Breast epithelium (tissue), 4 donors: ENCODE measurements at regions not wholly inside any gene's neighbourhood (a gene's known extent, or its start where the extent isn't known, plus 50 kb on each side); places are given as distances from the start of the nearest gene placed in this dataset.

ENCODE experiments used
- DNase-seq, 2 donors: peaks; one replicate each; pipeline ENCODE4 v3.0.0-alpha.2; 2019; ENCODE audit warnings: low spot score in 2 of 2
- H3K27ac ChIP-seq, 2 donors: fragments of 200-600 bp; sonication (generic) in 1 of 2; one replicate each; pipeline ENCODE4 v1.5.1; 2016 to 2019; ENCODE audit warnings: mild to moderate bottlenecking in 1 of 2
- H3K27me3 ChIP-seq, 2 donors: fragments of 200-600 bp; sonication (generic) in 1 of 2; one replicate each; pipeline versions ENCODE4 v1.5.1 to v1.6.0; 2017 to 2019; ENCODE audit warnings: control low read depth in 1 of 2, mild to moderate bottlenecking in 1 of 2
- H3K36me3 ChIP-seq: fragments of 200-600 bp; one replicate; pipeline ENCODE4 v1.5.1; 2019
- H3K4me1 ChIP-seq, 2 donors: fragments of 200-600 bp; sonication (generic); one replicate each; pipeline ENCODE4 v1.5.1; 2016 to 2019; ENCODE audit warnings: control low read depth in 1 of 2
- H3K4me3 ChIP-seq, 3 donors: fragments of 200-600 bp; sonication (generic); 1 replicate in 2 of 3; 2 replicates in 1 of 3; pipeline ENCODE4 v1.5.1; 2016 to 2019; ENCODE audit warnings: mild to moderate bottlenecking in 3 of 3, moderate library complexity in 2 of 3
- H3K9me3 ChIP-seq, 2 donors: fragments of 200-600 bp; sonication (generic) in 1 of 2; one replicate each; pipeline ENCODE4 v1.5.1; 2016 to 2019; ENCODE audit warnings: control low read depth in 1 of 2
- POLR2A ChIP-seq: fragments of 450-650 bp; IDR thresholded peaks from one replicate; pipeline ENCODE4 v1.6.1; 2016; ENCODE audit warnings: antibody characterized with exemption, mild to moderate bottlenecking, moderate library complexity
- POLR2AphosphoS5 ChIP-seq, 3 donors: sonication (generic); formaldehyde crosslinking; IDR thresholded peaks; one replicate each; pipeline ENCODE4 v1.6.1; 2017; ENCODE audit warnings: antibody characterized with exemption in 3 of 3
- intact Hi-C: fragments of 100-400 bp; cut with DNase I; formaldehyde crosslinking; loops from one replicate; pipeline ENCODE4 v1.15.1; 2023; ENCODE audit warnings: low total_unique reads
- TF ChIP-seq, protein P1 (sequence below), 3 donors: fragments of 450-650 bp; IDR thresholded peaks; one replicate each; pipeline ENCODE4 v1.5.1; 2016 to 2017; ENCODE audit warnings: antibody characterized with exemption in 3 of 3, mild to moderate bottlenecking in 3 of 3, moderate library complexity in 3 of 3

DNA sequence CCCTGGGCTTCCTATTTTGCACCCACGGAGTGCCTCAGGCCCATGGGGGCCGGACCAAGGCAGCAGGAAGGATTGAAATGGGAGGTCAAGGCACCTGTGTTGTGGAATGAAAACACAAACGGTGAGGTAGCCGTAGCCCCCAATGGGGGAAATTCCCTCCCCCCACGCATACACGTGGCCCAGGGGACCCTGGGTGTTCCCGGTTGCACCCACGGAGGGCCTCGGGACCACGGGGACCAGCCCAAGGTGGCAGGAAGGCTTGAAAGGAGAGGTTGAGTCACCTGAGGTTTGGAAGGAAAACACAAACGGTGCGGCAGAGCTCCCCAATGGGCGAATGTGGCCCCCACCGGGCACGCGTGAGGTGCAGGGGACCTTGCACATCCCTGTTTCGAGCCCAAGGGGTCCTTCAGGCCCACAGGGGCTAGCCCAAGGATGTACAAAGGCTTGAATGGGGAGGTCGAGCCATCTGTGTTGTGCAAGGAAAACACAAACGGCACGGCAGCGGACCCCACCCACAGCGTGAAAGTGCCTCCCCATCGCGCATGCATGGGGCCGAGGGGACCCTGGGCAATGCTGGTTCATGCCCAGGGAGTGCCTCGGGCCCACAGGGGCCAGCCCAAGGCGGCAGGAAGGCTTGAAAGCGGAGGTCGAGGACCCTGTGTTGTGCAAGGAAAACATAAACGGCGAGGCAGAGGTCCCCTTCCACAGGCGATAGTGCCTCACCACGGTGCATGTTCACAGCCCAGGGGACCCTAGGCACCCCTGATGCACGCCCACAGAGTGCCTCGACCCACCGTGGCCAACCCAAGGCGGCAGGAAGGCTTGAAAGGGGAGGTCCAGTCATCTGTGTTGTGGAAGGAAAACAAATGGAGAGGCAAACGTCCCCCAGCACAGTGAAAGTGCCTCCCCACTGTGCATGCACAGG is 376.7 kb downstream of the ALG10 start:
- H3K4me1 ChIP-seq: no peaks in the 10 kb centered on the region
- H3K27ac ChIP-seq: no peak overlapping the region
- TF ChIP-seq POLR2AphosphoS5 (IDR thresholded peaks at IDR 0.05) (no peak), POLR2A (no peak)
- TF ChIP-seq, protein P1, sequence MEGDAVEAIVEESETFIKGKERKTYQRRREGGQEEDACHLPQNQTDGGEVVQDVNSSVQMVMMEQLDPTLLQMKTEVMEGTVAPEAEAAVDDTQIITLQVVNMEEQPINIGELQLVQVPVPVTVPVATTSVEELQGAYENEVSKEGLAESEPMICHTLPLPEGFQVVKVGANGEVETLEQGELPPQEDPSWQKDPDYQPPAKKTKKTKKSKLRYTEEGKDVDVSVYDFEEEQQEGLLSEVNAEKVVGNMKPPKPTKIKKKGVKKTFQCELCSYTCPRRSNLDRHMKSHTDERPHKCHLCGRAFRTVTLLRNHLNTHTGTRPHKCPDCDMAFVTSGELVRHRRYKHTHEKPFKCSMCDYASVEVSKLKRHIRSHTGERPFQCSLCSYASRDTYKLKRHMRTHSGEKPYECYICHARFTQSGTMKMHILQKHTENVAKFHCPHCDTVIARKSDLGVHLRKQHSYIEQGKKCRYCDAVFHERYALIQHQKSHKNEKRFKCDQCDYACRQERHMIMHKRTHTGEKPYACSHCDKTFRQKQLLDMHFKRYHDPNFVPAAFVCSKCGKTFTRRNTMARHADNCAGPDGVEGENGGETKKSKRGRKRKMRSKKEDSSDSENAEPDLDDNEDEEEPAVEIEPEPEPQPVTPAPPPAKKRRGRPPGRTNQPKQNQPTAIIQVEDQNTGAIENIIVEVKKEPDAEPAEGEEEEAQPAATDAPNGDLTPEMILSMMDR (IDR thresholded peaks at IDR 0.05): no peak
- peaks cover 97 to 100% of the 10 kb centered on the region in 2 donors for H3K9me3 ChIP-seq
- DNase-seq: peak; percentile 10 to 27
- H3K27me3 ChIP-seq: no peaks in the 10 kb centered on the region
- H3K4me3 ChIP-seq: no peak overlapping the region
- intact Hi-C loops: loop anchor here (1.0 kb wide), 1 partner anchor 16 kb away; no protein-coding TSS in a partner anchor
- H3K36me3 ChIP-seq: no peaks in the 10 kb centered on the region

DNA sequence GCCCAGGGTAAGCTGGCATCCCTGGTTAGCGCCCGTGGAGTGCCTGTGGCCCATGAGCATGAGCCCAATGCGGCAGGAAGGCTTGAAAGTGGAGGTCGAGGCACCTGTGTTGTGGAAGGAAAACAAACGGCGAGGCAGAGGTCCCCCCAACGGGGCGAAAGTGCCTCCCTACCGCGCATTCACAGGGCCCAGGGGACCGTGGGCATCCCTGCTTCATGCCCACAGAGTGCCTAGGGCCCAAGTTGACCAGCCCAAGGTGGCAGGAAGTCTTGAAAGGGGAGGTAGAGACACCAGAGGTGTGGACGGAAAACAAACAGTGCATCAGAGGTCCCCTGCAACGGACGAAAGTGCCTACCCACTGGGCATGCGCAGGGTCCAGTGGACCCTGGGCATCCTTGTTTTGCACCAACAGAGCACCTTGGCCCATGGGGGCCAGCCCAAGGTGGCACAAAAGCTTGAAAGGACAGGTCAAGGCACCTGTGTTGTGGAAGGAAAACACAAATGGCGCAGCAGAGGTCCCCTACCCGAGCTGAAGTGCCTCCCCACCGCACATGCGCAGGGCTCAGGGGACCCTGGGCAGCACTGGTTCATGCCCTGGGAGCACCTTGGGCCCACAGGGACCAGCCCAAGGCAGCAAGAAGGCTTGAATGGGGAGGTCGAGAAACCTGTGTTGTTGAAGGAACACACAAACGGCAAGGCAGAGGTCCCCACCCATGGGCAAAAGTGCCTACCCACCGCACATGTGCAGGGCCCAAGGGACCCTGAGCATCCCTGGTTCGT is 377.5 kb downstream of the ALG10 start:
- no peaks in the 10 kb centered on the region for H3K4me1 ChIP-seq
- H3K4me3 ChIP-seq: no peak overlapping the region
- no peaks in the 10 kb centered on the region for H3K36me3 ChIP-seq
- no peak overlapping the region for H3K27ac ChIP-seq
- DNase-seq: peak in 1 of 2 donors; percentile 46
- no peaks in the 10 kb centered on the region for H3K27me3 ChIP-seq
- H3K9me3 ChIP-seq: peaks cover 97 to 100% of the 10 kb centered on the region in 2 donors
- TF ChIP-seq, protein P1 (IDR thresholded peaks at IDR 0.05): no peak
- TF ChIP-seq POLR2AphosphoS5 (IDR thresholded peaks at IDR 0.05) (no peak), POLR2A (no peak)
- intact Hi-C loops: loop anchor here (1.0 kb wide), 1 partner anchor 15 kb away; no protein-coding TSS in a partner anchor

DNA sequence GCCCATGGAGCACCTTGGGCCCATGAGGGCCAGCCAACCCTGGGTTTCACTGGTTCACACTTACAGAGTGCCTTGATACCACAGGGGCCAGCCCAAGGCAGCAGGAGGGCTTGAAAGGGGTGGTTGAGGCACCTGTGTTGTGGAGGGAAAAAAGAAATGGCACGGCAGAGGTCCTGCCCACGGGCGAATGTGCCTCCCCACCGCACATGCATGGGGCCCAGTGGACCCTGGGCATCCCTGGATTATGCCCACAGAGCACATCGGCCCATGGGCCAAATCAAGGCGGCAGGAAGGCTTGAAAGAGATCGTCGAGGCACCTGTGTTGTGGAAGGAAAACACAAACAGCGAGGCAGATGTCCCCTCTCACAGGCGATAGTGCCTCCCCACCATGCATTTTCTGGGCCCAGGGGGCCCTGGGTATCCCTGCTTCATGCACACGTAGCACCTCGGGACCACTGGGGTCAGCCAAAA is 378.1 kb downstream of the ALG10 start:
- no peak overlapping the region for H3K4me3 ChIP-seq
- DNase-seq: peak; percentile 6 to 20
- no peaks in the 10 kb centered on the region for H3K4me1 ChIP-seq
- no peak for TF ChIP-seq POLR2AphosphoS5 (IDR thresholded peaks at IDR 0.05)
- no peak for TF ChIP-seq POLR2A
- TF ChIP-seq, protein P1 (IDR thresholded peaks at IDR 0.05): no peak
- H3K9me3 ChIP-seq: peaks cover 97 to 100% of the 10 kb centered on the region in 2 donors
- intact Hi-C loops: no loop called here
- H3K36me3 ChIP-seq: no peaks in the 10 kb centered on the region
- H3K27ac ChIP-seq: no peak overlapping the region
- no peaks in the 10 kb centered on the region for H3K27me3 ChIP-seq

DNA sequence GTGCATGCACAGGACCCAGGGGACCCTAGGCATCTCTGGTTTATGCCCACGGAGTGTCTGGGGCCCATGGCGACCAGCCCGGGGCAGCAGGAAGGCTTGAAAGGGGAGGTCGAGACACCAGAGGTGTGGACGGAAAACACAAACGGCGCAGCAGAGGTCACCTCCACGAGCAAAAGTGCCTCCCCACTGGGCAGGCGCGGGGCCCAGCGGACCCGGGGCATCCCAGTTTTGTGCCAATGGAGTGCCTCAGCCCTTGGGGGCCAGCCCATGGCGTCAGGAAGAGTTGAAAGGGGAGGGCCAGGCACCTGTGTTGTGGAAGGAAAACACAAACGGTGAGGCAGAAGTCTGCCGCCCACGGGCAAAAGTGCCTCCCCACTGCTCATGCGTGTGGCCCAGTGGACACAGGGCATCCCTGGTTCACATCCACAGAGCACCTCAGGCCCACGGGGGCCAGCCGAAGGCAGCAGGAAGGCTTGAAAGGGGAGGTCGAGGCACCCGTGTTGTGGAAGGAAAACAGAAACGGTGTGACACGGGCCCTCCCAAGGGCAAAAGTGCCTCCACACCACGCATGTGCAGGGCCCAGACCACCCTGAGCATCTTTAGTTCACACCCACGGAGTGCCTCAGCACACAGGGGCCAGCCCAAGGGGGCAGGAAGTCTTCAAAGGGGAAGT is 378.8 kb downstream of the ALG10 start:
- H3K27me3 ChIP-seq: no peaks in the 10 kb centered on the region
- peak; percentile 8 to 38 for DNase-seq
- no peak for TF ChIP-seq POLR2AphosphoS5 (IDR thresholded peaks at IDR 0.05)
- no peak for TF ChIP-seq POLR2A
- TF ChIP-seq, protein P1 (IDR thresholded peaks at IDR 0.05): no peak
- no peaks in the 10 kb centered on the region for H3K36me3 ChIP-seq
- peaks cover 97 to 100% of the 10 kb centered on the region in 2 donors for H3K9me3 ChIP-seq
- no peaks in the 10 kb centered on the region for H3K4me1 ChIP-seq
- H3K27ac ChIP-seq: no peak overlapping the region
- intact Hi-C loops: no loop called here
- H3K4me3 ChIP-seq: no peak overlapping the region
